H1 (cell line): ENCODE measurements at regions not wholly inside any gene's neighbourhood (a gene's known extent, or its start where the extent isn't known, plus 50 kb on each side); places are given as distances from the start of the nearest gene placed in this dataset.
A peak's percentile ranks its signal among the peaks of the same experiment; 100 is the strongest.

Experiments
- CTCF ChIA-PET: fragments of 300-600 bp; sonication (Branson Sonifier 250); formaldehyde crosslinking; loops from one replicate; lab custom pipeline; 2021; ENCODE audit not compliant: partially characterized antibody; lab: Charles Lee
- POLR2A ChIA-PET: fragments of 300-600 bp; sonication (Branson Sonifier 250); formaldehyde crosslinking; loops from one replicate; lab custom pipeline; 2021; ENCODE audit warnings: inconsistent platforms; ENCODE audit not compliant: partially characterized antibody; lab: Charles Lee
- DNase-seq, 2 experiments: peaks; one replicate each; pipeline versions ENCODE4 v3.0.0 to v3.0.0-alpha.2; 2010 to 2022; ENCODE audit warnings: low spot score in 2 of 2, low read depth in 1 of 2, mixed read lengths in 1 of 2
- FAIRE-seq: peaks from 2 replicates; lab custom pipeline; 2011; peaks lifted over from hg19 to GRCh38; lab: Jason Lieb, UNC
- H2AFZ ChIP-seq: 2 replicates; pipeline ENCODE4 v1.8.1; 2012; ENCODE audit warnings: low read length, inconsistent platforms
- H2AK5ac ChIP-seq: 2 replicates; pipeline ENCODE4 v1.6.1; 2013; ENCODE audit warnings: low read depth, low read length
- H2BK120ac ChIP-seq: replicated peaks from 2 replicates; pipeline ENCODE3; 2013; ENCODE audit warnings: low read depth, low read length, inconsistent platforms
- H2BK12ac ChIP-seq: 2 replicates; pipeline ENCODE4 v1.6.1; 2013; ENCODE audit warnings: low read depth, low read length
- H2BK15ac ChIP-seq: 2 replicates; pipeline ENCODE4 v1.6.1; 2013; ENCODE audit warnings: low read length
- H2BK20ac ChIP-seq: 2 replicates; pipeline ENCODE4 v1.6.1; 2013; ENCODE audit warnings: low read length
- H2BK5ac ChIP-seq: 2 replicates; pipeline ENCODE4 v1.6.1; 2013; ENCODE audit warnings: low read depth, low read length
- H3K14ac ChIP-seq: 2 replicates; pipeline ENCODE4 v1.6.1; 2013; ENCODE audit warnings: inconsistent platforms; ENCODE audit not compliant: insufficient read length
- H3K18ac ChIP-seq: 2 replicates; pipeline ENCODE4 v1.6.1; 2013; ENCODE audit warnings: low read length; ENCODE audit errors: extremely low read depth
- H3K23ac ChIP-seq: 2 replicates; pipeline ENCODE4 v1.6.1; 2013; ENCODE audit warnings: inconsistent platforms; ENCODE audit not compliant: insufficient read length
- H3K23me2 ChIP-seq: 2 replicates; pipeline ENCODE4 v1.6.1; 2013; ENCODE audit warnings: low read depth, low read length
- H3K27ac ChIP-seq: 2 replicates; pipeline ENCODE4 v1.6.1; 2011; ENCODE audit warnings: low read depth, low read length, inconsistent platforms
- H3K27me3 ChIP-seq, 4 experiments: replicated peaks in 1 of 4; 1 replicate in 1 of 4; 2 replicates in 3 of 4; pipeline versions ENCODE4 v1.6.1 to v1.8.1; 2011 to 2013; ENCODE audit warnings: low read length in 3 of 4, mild to moderate bottlenecking in 3 of 4, inconsistent platforms in 2 of 4, mixed read lengths in 2 of 4, moderate library complexity in 1 of 4; ENCODE audit not compliant: control insufficient read depth in 3 of 4, insufficient read depth in 3 of 4; ENCODE audit errors: extremely low read depth in 1 of 4
- H3K36me3 ChIP-seq, 4 experiments: 2 replicates each; pipeline versions ENCODE4 v1.6.1 to v1.8.1; 2011 to 2013; ENCODE audit warnings: mild to moderate bottlenecking in 4 of 4, low read length in 3 of 4, moderate library complexity in 2 of 4, control low read depth in 1 of 4, inconsistent platforms in 1 of 4; ENCODE audit not compliant: insufficient read depth in 4 of 4, control insufficient read depth in 2 of 4
- H3K4ac ChIP-seq: replicated peaks from 2 replicates; pipeline ENCODE3; 2013; ENCODE audit warnings: low read length, low read depth, mixed read lengths, inconsistent platforms; ENCODE audit not compliant: insufficient read length
- H3K4me1 ChIP-seq, 4 experiments: replicated peaks in 1 of 4; 1 replicate in 1 of 4; 2 replicates in 3 of 4; pipeline versions ENCODE4 v1.6.1 to v1.8.1; 2011 to 2013; ENCODE audit warnings: low read length in 3 of 4, inconsistent platforms in 2 of 4, mixed read lengths in 1 of 4; ENCODE audit not compliant: insufficient read depth in 4 of 4, control insufficient read depth in 3 of 4
- H3K4me2 ChIP-seq, 2 experiments: 2 replicates each; pipeline versions ENCODE4 v1.6.1 to v1.8.1; 2011 to 2013; ENCODE audit warnings: low read depth in 2 of 2, low read length in 2 of 2, control low read depth in 1 of 2, inconsistent platforms in 1 of 2, mild to moderate bottlenecking in 1 of 2; ENCODE audit not compliant: insufficient read depth in 1 of 2
- H3K4me3 ChIP-seq, 4 experiments: fragments of 200-600, 300-600 bp in 1 of 4; sonication (generic), shearing (Covaris generic), sonication (Bioruptor Twin) in 1 of 4; 2 replicates each; pipeline versions ENCODE4 v1.5.1 to v1.8.1; 2011 to 2016; ENCODE audit warnings: low read length in 4 of 4, low read depth in 3 of 4, control low read depth in 2 of 4, inconsistent platforms in 2 of 4, mild to moderate bottlenecking in 2 of 4, mixed read lengths in 1 of 4, moderate library complexity in 1 of 4; ENCODE audit not compliant: insufficient read depth in 2 of 4; ENCODE audit errors: extremely low read depth in 1 of 4
- H3K56ac ChIP-seq: replicated peaks from 2 replicates; pipeline ENCODE3; 2013; ENCODE audit warnings: low read depth, mild to moderate bottlenecking, mixed read lengths, low read length, inconsistent platforms; ENCODE audit not compliant: insufficient read length
- H3K79me1 ChIP-seq: 2 replicates; pipeline ENCODE4 v1.6.1; 2013; ENCODE audit warnings: low read depth, low read length, control low read depth
- H3K79me2 ChIP-seq, 2 experiments: 2 replicates each; pipeline versions ENCODE4 v1.6.1 to v1.8.1; 2012 to 2013; ENCODE audit warnings: low read length in 2 of 2, mild to moderate bottlenecking in 2 of 2, inconsistent platforms in 1 of 2; ENCODE audit not compliant: insufficient read depth in 2 of 2, control insufficient read depth in 1 of 2
- H3K9ac ChIP-seq, 4 experiments: replicated peaks in 1 of 4; 1 replicate in 1 of 4; 2 replicates in 3 of 4; pipeline versions ENCODE4 v1.6.1 to v1.8.1; 2011 to 2013; ENCODE audit warnings: low read depth in 3 of 4, low read length in 3 of 4, control low read depth in 2 of 4, mild to moderate bottlenecking in 2 of 4, moderate library complexity in 2 of 4, inconsistent platforms in 1 of 4; ENCODE audit errors: extremely low read depth in 1 of 4
- H3K9me3 ChIP-seq, 2 experiments: 2 replicates each; pipeline versions ENCODE4 v1.6.1 to v1.8.1; 2012 to 2013; ENCODE audit warnings: mild to moderate bottlenecking in 2 of 2, moderate library complexity in 2 of 2, control low read depth in 1 of 2, inconsistent platforms in 1 of 2, low read depth in 1 of 2, low read length in 1 of 2, mixed read lengths in 1 of 2; ENCODE audit not compliant: insufficient read depth in 2 of 2
- H4K20me1 ChIP-seq, 2 experiments: replicated peaks in 1 of 2; 2 replicates each; pipeline versions ENCODE3 to v1.8.1; 2011 to 2013; ENCODE audit warnings: inconsistent platforms in 2 of 2, low read length in 2 of 2, mild to moderate bottlenecking in 1 of 2; ENCODE audit not compliant: insufficient read depth in 2 of 2, control insufficient read depth in 1 of 2
- H4K5ac ChIP-seq: 2 replicates; pipeline ENCODE4 v1.6.1; 2013; ENCODE audit warnings: low read length, low read depth, mixed read lengths, inconsistent platforms; ENCODE audit not compliant: insufficient read length
- H4K8ac ChIP-seq: 2 replicates; pipeline ENCODE4 v1.8.0; 2013; ENCODE audit warnings: mild to moderate bottlenecking, moderate library complexity, low read length, inconsistent platforms; ENCODE audit not compliant: insufficient read depth; ENCODE audit errors: extremely low read depth
- H4K91ac ChIP-seq: replicated peaks from 2 replicates; pipeline ENCODE3; 2013; ENCODE audit warnings: low read length, mixed read lengths, inconsistent platforms; ENCODE audit not compliant: insufficient read length
- CHD2 ChIP-seq: IDR thresholded peaks from 2 replicates; pipeline ENCODE4 v1.6.1; 2012; ENCODE audit warnings: low read length, improper control_type of control experiment
- KDM1A ChIP-seq: fragments of 200-600, 300-600 bp; sonication (generic); IDR thresholded peaks from 2 replicates; pipeline ENCODE4 v1.7.1; 2016; ENCODE audit warnings: mild to moderate bottlenecking, low read length, borderline replicate concordance
- MAFK ChIP-seq: IDR thresholded peaks from 2 replicates; pipeline ENCODE4 v1.6.1; 2012; ENCODE audit warnings: low read depth, mild to moderate bottlenecking, improper control_type of control experiment, low read length
- RAD21 ChIP-seq, 2 experiments: IDR thresholded peaks in 1 of 2; conservative IDR thresholded peaks in 1 of 2; 2 replicates each; pipeline ENCODE4 v1.6.1; 2011; ENCODE audit warnings: low read depth in 2 of 2, low read length in 2 of 2, improper control_type of control experiment in 1 of 2, inconsistent platforms in 1 of 2, mild to moderate bottlenecking in 1 of 2, moderate library complexity in 1 of 2
- RNF2 ChIP-seq: fragments of 200-900, 300-1000 bp; sonication (generic); IDR thresholded peaks from 2 replicates; pipeline ENCODE4 v1.7.1; 2016; ENCODE audit warnings: borderline replicate concordance, low read depth, mild to moderate bottlenecking, antibody characterized with exemption, low read length; ENCODE audit not compliant: poor library complexity, severe bottlenecking; ENCODE audit errors: missing control alignments
- SAP30 ChIP-seq: fragments of 300-600 bp; sonication (generic); IDR thresholded peaks from 2 replicates; pipeline ENCODE4 v1.7.1; 2012; ENCODE audit warnings: low read length, moderate library complexity, mild to moderate bottlenecking, inconsistent platforms; ENCODE audit not compliant: insufficient read depth, insufficient replicate concordance
- SP1 ChIP-seq: IDR thresholded peaks from 2 replicates; pipeline ENCODE4 v1.6.1; 2011; ENCODE audit warnings: low read depth, low read length
- ZNF274 ChIP-seq: IDR thresholded peaks from 2 replicates; pipeline ENCODE4 v1.7.0; 2012; ENCODE audit warnings: low read length, borderline replicate concordance; ENCODE audit errors: extremely low read depth
- WGBS, 2 experiments: shearing (Covaris generic) in 1 of 2; methylation state at CpG; one replicate each; pipeline versions ENCODE4 v1.1.6 to v1.1.7; 2013 to 2015; ENCODE audit warnings: low lambda C conversion rate in 2 of 2, mixed read lengths in 2 of 2, inconsistent platforms in 1 of 2, low coverage in 1 of 2, missing lambda C conversion rate in 1 of 2; ENCODE audit not compliant: insufficient replicate concordance in 2 of 2, insufficient coverage in 1 of 2, insufficient read length in 1 of 2; ENCODE audit errors: extremely low coverage in 1 of 2, missing lambda C conversion rate in 1 of 2; 5-methylcytosine and 5-hydroxymethylcytosine counted together
- TF ChIP-seq, protein P1 (sequence below): IDR thresholded peaks from 2 replicates; pipeline ENCODE4 v1.6.1; 2011; ENCODE audit warnings: low read depth, mild to moderate bottlenecking, low read length; ENCODE audit not compliant: insufficient read depth

DNA sequence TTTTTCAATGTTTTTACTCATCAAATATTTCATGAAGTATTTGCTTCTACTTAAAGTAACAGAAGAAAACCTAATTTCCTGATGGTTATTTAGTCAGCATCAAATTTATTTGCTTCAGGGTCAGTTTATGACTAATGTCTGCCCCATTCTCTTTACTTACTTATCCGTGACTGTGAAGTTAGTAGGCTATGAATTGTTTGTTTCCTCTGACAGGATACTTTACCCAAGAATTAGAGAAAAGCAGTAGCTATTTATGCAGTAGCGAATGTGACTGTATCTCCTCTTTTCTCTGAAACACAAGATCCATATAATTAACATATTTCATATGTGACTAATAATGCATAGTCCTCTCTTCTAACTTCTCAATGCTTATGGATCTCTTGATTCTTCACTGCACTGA is 329.9 kb upstream of the ROBO1 start:
- Histone ChIP-seq H2AK5ac (no peak overlapping the region), H2BK20ac (no peak overlapping the region), H4K91ac (no peak overlapping the region), H2BK120ac (no peak overlapping the region), H4K8ac (no peak overlapping the region), H3K4me2 (no peak overlapping the region), H3K79me2 (no peaks in the 10 kb centered on the region), H3K79me1 (no peaks in the 10 kb centered on the region), H3K14ac (no peak overlapping the region), H3K27ac (no peak overlapping the region), H3K4ac (no peak overlapping the region), H2BK12ac (no peak overlapping the region), H3K9ac (no peak overlapping the region), H3K56ac (no peak overlapping the region), H2AFZ (0 out of 2 replicates have a peak overlapping the region, but pooled peaks have one; percentile 73), H3K27me3 (no peaks in the 10 kb centered on the region), H3K4me1 (no peaks in the 10 kb centered on the region), H2BK5ac (no peak overlapping the region), H3K23ac (no peak overlapping the region), H3K36me3 (no peaks in the 10 kb centered on the region), H2BK15ac (no peak overlapping the region), H4K20me1 (no peaks in the 10 kb centered on the region), H3K23me2 (no peaks in the 10 kb centered on the region), H3K9me3 (no peaks in the 10 kb centered on the region), H4K5ac (no peak overlapping the region), H3K4me3 (no peak overlapping the region), H3K18ac (no peak overlapping the region)
- TF ChIP-seq, protein P1, sequence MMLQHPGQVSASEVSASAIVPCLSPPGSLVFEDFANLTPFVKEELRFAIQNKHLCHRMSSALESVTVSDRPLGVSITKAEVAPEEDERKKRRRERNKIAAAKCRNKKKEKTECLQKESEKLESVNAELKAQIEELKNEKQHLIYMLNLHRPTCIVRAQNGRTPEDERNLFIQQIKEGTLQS = no peak
- TF ChIP-seq RAD21 (IDR thresholded peaks at IDR 0.05 in 1 of 2, conservative IDR thresholded peaks at IDR 0.05 in 1 of 2; ENCODE audit: low read depth in 2 of 2, low read length in 2 of 2) (no peak), KDM1A (no peak), SAP30 (no peak), MAFK (no peak), SP1 (no peak), RNF2 (no peak), CHD2 (no peak), ZNF274 (no peak)
- FAIRE-seq (no peak), DNase-seq (no peak)
- WGBS, 2 experiments = 85% methylated on average over 2 of the region's 2 CpGs; no CpG with 5 or more reads in 1 of the 2 experiments
- ChIA-PET POLR2A (no interaction called here), CTCF (no interaction called here)
